Bone marrow (tissue), 2 donors: ENCODE measurements at regions not wholly inside any gene's neighbourhood (a gene's known extent, or its start where the extent isn't known, plus 50 kb on each side); places are given as distances from the start of the nearest gene placed in this dataset.
A peak's percentile ranks its signal among the peaks of the same experiment; 100 is the strongest.
"Not testable (repeated sequence)": the region's sequence is repeated elsewhere in the genome, so short reads cannot be mapped to it uniquely, and the experiment has no call there.

Experiments used
- DNase-seq, 2 donors: peaks; one replicate each; lab custom pipeline; 2025; lab: John Stamatoyannopoulos, UW

DNA sequence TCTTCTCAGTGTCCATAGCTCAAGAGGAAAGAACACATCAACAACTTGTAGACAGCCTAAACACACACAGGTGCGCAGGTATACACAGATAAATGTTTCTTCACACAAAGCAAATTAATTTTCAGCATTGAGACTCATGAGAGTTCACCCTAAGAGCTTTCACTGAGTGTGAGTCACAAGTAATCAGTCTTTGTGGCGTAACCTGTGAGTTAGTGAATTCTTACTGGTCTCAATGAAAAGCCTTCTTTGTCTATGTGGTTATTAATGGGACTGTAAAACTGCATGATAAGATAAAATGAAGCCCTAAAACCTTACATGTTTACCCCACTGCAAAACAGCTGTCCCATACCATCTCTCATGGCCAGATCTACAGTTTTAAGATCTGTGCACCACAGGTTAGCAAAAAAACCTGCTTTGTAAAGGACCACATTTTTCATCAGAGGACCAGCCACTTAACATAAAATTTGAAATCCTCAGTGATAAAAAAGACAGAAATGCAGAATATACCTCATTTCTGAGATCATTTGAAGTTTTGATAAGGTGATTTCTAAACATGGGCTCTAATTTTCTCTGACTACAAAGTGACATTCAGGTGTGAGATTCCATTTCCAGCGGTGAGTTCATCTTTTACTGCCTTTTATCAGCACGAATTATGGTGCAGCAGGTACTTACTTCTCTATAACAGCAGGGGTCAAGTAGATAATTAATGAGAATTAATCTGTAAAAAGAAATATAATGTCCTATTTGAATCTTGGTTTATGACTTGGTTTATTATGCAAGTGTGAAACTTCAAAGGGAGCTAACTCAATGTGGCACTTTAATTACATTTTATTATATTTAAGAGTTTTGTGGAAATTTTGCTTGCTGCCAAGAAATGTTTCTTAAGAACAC is 335.7 kb upstream of the PIK3R1 start:
- DNase-seq = no peak

DNA sequence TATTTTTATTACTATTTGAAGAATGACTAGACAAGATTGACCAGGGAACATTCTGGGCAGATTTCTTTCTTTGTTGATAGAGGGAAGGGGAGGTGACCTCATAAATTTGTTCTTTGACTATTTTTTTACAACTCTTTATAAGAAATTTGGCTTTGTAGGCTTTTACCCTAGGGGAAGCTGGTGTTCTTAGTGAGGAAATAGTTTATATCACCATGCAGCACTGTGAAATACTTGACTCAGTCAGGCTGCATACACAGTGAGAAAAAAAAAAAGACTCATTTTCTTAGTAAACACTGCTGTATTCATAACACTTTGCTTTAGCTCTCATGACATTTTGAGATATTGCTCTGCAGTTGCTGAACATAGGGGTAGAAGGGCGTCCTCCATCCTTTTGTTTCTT is 336.6 kb upstream of the PIK3R1 start:
- DNase-seq = no peak

DNA sequence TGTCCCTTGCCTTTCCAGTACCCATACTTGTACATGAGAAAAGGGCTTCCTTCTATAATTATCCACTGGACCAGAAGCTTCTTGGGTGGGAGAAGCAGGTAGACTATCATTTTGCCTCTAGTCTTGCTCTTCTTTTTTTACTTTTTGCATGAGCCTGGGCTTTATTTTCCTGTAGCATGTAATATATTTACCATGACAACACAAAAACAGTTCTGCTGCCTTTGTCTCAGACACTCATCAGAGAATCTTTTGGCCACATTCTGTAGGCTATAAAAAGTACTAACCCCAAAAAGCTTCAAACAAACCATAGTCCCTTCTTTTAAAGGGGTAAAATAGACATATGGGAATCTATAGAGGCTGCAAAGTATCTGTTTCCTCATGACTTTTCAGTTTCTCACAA is 339.2 kb upstream of the PIK3R1 start:
- DNase-seq = no peak

DNA sequence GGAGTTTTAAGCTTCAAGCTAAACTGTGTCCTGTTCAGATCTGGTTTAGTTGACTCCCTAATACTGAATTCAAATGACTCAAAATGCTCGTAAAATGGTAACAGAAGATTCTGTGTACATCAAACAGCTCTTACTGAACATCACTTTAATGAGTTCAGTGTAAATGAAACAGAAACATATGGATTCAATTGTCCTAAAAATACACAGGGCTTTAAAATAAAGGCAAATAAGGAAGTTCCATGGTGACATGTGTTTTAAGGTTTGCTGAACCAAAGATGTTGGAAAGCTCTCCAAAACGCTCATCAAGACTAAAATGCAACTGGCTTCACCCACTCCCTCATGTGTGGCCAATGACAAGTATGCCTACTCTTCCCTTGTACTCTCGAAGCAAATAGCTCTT is 340.0 kb upstream of the PIK3R1 start:
- no peak for DNase-seq

DNA sequence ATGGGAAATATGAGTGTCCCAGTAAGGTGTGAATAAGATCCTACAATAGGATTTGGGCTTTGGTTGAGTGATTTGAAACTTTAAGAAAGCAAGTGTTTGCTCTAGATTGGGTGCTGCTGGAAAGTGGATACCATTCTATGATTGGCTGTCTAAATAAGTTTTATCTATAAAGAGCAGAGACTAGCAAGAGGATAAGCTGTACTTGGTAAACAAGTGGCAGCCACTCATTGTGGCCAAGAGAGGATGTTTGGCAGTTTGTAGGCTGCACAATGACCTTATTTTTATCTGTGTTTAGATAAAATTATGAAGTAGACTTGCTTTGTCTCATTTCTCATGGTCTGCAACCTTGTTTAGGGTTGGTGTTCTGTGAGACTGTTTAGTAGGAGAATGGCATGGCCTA is 341.6 kb upstream of the PIK3R1 start:
- DNase-seq = no peak

DNA sequence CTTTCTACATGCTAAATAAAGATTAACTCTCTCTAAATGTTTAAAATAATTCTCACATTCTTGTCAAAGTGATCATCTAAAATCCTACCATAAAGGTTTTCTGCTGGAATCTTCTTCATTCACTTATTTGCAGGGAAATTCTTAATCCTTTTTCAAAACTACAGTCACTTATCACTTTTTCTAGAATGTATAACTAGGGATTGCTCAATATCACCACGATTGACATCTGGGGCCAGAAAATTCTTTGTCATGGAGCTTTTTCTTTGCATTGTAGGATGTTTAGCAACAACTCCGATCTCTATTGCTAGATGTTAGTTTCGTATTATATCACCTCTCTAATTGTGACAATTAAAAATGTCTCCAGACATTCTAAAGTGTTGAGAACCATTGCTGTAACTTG is 344.9 kb upstream of the PIK3R1 start:
- DNase-seq = no peak

DNA sequence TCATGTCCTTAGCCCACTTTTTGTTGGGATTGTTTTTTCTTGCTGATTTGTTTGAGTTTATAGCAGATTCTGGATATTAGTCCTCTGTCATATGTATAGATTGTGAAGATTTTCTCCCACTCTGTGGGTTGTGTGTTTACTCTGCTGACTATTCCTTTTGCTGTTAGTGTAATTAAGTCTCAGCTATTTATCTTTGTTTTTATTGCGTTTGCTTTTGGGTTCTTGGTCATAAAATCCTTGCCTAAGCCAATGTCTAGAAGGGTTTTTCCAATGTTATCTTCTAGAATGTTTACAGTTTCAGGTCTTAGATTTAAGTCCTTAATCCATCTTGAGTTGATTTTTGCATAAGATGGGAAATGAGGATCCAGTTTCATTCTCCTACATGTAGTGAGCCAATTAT is 351.2 kb upstream of the PIK3R1 start:
- DNase-seq = not testable (repeated sequence)

DNA sequence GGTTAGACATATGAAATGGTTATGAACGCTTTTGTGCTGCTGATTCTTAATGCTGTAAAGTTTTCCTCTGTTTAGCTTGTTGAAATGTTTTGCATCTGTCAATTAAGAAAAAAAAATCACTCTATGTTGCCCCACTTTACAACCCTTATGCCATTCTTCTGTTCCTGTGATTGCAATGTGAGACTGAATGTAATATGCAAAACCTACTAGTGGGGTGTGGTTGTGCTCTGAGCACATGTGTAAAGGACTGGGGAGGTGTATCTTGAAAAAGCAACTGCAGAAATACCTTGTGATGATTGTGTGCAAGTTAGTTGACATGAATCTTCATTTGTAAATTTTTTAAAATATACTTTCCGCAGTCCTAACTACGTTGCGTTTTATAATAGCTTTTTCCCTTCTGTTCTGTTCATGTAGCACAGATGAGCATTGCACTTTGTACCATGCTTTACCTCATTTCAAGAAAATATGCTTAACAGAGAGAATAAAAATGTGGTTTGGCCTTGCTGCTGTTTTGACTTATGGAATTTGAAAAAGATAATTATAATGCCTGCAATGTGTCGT is 357.0 kb upstream of the PIK3R1 start:
- no peak for DNase-seq

DNA sequence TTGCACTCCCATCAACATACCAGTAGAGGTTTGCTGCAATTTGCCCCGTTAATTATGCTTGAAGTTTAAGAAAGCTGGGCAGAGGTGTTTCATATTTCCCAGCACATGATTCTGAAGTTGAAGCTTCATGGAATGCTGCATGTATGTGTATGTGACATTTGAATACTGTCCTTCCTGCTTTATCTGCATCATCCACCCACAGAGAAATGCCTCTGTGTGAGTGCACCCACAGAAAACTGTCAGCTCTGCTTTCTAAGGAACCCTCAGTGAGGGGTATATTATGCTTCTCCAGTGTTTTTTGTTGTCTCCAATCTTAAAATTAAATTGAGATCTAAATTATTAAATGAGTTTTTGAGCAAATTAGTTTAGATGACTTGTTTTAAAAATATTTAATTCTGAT is 358.1 kb upstream of the PIK3R1 start:
- no peak for DNase-seq

DNA sequence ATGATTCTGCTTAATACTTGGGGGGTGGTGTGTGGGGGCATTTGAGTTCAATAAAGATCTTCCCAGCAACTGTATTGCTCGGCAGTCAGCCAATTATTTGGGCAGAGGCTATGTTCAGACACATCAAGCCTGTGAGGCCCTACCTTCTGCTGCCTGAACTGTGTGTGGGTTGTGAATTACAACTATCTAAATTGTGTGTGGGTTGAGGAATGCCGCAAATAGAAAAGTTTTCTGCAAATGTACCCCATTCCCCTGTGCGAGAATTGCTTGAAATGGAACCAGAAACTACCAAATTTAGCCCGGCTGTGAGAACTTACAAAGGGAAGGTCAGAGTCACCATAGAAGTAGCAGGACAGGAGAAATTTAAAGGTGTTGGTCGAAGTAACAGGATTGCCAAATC is 360.0 kb upstream of the PIK3R1 start:
- no peak for DNase-seq

DNA sequence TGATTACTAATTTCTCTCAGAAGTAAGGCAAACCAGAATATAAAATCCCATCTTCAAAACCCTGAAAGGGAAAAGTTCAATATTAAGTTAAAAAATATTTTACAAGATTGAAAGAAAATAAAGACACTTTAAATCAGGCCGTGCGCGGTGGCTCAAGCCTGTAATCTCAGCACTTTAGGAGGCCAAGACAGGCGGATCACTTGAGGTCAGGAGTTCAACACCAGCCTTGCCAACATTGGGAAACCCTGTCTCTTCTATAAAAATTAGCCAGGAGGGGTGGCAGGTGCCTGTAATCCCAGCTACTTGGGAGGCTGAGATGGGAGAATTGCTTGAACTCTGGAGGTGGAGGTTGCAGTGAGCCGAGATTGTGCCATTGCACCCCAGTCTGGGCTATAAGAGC is 364.6 kb upstream of the PIK3R1 start:
- not testable (repeated sequence) for DNase-seq

DNA sequence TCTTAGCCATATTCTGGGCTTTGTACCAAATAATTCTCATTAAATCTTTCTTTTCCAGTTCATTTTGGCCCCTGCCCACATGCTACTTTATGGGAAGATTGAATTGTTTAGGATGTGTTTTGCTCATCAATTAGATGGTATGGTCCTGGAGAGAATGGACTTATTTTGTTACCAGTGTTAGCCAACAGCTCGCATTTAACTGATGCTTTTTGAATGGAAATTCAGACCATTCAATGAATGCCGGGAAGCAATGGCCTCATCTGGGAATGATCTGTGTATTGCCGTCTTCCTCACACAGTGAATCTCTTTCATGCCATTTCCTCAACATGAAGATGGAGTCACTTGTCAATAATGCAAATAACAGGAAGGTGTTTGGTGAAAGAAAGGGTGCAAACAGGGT is 370.6 kb upstream of the PIK3R1 start:
- DNase-seq = no peak

DNA sequence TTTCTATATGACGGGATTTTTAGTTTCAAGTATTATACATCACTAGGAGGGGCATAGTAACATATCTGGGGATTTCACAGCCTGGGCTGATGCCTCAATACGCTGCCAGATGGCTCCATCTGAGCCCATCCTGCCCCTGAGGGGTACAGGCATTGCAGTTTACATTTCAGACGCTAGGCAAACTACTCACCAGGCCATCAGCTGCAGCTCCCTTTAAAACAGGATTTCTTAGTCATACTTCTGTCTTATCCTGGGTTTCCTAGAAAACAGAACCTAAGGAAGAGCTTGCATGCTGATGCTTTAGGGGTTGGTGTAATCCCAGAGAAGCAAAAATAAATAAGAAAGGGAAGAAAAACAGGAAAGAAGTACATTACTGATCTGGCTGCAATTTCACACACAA is 372.8 kb upstream of the PIK3R1 start:
- DNase-seq = no peak

DNA sequence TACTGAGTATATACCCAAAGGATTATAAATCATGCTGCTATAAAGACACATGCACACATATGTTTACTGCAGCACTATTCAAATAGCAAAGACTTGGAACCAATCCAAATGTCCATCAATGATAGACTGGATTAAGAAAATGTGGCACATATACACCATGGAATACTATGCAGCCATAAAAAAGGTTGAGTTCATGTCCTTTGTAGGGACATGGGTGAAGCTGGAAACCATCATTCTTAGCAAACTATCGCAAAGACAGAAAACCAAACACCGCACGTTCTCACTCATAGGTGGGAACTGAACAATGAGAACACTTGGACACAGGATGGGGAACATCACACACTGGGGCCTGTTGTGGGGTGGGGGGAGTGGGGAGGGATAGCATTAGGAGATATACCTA is 378.3 kb upstream of the PIK3R1 start:
- DNase-seq = not testable (repeated sequence)

DNA sequence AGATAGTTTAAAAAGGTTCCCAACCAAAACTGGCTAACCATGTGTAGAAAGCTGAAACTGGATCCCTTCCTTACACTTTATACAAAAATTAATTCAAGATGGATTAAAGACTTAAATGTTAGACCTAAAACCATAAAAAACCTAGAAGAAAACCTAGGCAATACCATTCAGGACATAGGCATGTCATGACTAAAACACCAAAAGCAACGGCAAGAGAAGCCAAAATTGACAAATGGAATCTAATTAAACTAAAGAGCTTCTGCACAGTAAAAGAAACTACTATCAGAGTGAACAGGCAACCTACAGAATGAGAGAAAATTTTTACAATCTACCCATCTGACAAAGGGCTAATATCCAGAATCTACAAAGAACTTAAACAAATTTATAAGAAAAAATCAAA is 379.1 kb upstream of the PIK3R1 start:
- DNase-seq = not testable (repeated sequence)

DNA sequence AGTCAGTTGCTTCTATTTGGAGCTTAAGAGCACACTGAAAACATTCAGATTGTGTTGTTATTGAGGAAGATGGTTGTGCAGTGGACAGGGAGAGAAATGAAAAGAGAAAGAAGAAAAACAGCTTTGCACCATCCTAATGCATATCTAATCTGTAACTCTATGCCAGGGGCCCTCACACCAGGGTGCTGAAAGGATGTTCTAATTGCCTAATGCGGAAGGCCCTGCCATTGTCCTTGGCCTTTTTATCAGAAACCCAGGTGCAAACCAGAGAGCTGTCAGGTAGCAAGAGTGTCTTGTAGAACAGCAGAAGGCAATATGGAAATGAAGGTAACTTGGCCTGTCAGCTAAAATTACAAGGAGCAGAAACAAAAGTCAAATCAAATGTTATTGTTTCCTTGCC is 384.5 kb upstream of the PIK3R1 start:
- DNase-seq = no peak

DNA sequence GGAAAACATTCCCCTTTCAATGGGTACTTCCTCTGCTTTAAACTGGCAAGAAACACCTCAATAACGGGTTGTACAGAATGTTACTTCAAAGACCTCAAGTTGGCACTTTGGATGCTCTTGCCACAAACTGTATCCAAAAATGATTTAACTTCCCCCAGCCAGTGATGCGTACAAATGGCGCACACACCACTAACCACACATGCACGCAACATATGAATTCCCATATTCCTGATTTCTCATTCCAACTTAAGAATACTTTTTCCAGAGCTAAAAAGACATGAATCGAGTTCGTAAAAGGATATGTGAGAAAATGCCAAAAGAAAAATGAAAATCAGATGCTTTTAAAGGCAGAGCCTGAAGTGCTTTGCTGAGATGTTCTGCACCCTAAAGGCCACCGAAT is 388.0 kb upstream of the PIK3R1 start:
- DNase-seq = no peak

DNA sequence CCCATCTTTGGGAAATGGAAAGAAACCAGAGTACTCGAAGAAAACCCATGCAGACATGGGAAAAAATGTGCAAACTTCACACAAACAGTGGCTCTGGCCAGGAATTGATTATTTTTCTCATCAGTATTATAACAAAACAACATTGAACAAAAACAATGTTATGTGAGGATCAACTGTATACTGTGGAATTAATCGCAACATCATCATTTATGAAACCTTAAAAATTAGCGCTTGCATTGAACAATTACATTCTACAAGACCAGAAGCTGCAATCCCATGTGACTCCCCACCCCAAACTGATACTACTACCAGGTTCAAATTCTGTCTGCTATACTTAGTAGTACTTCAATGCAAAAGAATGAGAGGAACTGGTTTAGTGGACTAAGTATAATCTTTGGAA is 390.7 kb upstream of the PIK3R1 start:
- DNase-seq = no peak

DNA sequence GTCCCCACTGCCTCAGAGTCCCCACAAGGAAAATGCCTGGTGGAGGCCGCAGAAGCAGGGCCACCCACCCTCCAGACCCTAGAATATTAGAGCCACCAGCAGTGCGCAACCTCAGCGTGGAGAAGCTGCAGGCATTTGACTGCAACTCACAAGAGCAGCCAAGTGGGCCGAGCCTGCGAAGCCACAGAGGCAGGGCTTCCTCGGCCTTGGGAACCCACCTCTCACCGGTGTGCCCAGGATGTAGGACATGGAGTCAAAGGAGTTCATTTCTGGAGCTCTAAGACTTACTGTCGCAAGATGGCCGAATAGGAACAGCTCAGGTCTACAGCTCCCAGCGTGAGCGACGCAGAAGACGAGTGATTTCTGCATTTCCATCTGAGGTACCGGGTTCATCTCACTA is 397.9 kb upstream of the PIK3R1 start:
- DNase-seq = no peak

DNA sequence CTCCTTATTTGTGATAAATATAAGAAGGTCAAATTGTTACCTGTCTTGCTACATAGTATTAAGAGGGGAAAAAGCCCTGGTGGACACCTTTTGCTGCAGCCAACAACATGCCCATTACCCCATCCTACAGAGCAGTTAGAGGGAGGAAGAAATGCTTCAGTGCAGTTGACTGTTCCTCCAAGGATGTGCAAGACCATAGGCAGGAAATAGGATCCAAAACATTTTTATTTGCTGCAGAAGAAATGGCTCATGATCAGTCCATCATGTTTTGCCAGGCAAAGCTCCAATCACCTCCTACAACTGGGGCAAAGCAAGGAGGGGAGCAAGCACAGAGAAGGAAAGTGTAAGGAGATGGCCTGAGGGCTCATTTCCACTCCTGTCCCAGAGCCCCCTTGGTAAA is 399.1 kb upstream of the PIK3R1 start:
- no peak for DNase-seq

DNA sequence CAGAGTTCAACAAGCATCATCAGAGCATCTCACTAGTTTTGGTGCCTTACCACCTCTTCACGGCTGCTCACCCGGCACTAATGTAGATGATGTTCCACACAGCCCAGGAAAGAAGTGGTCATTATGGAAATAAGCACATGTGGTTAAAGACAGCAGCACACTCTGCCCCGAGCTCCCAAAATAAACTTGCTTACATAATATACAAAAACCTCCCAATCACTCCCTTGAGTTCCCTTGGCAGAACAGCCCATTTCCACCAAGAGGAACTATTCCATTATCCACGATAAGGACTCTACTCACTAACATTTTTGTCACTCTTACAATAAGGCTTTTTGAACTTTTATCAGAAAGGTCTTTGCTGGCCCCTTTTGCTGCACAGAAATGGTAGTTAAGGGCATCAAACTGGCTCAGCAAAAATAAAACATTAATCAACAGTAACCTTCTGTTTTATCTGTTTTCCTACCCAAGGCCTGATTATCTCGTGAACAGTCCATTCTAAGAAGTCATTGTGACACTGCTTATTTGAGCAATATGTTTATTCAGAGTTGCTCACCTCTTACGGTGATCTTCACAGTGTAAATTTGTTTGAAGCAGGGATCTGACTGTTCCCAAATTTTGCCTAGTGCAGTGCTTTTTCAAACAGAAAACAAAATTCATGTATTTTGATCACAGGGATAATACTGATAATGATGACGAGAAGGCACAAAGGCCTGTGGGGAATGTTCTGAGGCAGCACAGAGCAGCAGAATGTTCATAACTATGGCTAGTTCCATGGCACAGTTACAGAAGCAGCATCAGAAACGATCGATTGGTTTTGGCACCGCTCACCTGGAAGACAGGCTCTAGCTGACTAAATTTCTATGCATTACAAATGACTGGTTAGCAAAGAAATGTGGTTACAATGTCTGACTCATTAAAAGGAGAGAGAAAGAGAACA is 399.8 kb upstream of the PIK3R1 start:
- DNase-seq = no peak

DNA sequence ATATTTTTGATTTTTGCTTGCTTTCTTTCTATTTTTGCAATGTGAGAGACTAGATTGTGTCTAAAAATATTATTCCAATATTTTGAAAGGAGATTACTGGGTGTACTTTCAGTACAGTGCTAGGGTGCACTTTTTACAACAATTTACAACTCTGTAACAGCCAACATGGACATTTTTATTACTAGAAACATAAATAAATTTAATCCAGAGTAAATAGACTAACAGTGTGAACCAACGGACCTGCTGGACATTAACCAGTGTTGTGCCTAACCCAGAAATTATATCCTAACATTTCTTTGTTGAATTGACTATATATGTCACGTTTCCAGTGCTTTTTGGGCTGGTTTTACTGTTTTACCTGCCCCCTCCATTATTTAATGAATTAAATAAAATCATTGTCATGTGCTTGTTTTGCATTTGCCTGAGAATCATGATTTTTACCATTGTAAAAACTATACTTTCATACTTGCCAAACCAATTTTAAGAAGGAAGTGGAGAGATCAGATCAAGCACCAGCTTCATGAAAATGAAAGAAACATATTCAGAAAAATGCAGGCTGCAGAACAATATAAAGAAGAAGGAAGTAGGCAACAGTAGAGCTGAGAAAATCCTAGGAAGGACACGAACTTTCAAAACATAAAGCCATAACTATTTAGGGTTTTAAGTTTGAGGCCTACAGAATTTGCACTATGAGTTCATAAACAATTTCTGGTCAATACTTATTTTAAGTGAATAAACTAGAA is 400.8 kb upstream of the PIK3R1 start:
- peak in 1 of 2 donors; percentile 52 for DNase-seq
